GM19395 (cell line): ENCODE measurements at regions not wholly inside any gene's neighbourhood (a gene's known extent, or its start where the extent isn't known, plus 50 kb on each side); places are given as distances from the start of the nearest gene placed in this dataset.
"Not testable (repeated sequence)": the region's sequence is repeated elsewhere in the genome, so short reads cannot be mapped to it uniquely, and the experiment has no call there.

Source experiments
- ATAC-seq: cut with Tn5 transposase; IDR thresholded peaks from one replicate; pipeline ENCODE4 v1.9.1; 2021; ENCODE audit warnings: mild to moderate bottlenecking, moderate library complexity; ENCODE audit not compliant: unreplicated experiment

DNA sequence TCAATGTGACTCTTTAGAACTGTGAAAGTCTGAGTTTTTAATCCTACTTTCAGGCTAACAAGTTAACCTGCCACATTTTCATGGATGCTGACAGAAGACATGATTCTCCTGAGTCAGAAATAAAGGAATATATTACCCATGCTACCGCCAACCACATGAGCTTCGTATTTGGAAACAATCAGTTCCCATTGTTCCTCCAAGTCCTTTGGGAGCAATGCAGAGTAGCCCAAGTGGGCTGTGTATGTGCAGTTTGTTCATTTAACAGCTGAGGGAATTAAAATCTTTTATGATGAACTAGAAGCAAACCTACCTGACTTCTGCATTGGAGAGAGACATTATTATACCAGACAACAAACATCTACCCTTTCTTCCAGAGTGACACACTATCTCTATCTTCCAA lies 169.3 kb upstream of the BET1 start:
- ATAC-seq: no peak

DNA sequence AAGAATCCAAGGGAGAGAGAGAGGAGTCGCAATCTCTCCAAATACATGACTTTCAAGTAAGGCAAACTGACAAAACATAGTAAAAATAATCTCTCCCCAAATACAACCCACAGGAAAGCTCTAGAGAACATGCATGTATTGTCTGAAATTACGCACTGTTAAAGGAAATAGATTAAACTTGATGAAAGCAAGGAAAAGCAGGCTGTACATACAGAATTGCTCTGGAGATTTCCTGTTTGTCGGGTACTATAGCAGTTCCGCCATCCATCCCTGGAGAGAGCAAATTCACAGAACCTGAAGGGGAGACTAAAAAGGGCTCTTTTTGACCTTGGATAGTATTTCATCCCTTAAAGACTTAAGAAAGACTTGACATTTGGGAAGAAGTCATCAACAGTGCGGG lies 170.2 kb upstream of the BET1 start:
- ATAC-seq: no peak

DNA sequence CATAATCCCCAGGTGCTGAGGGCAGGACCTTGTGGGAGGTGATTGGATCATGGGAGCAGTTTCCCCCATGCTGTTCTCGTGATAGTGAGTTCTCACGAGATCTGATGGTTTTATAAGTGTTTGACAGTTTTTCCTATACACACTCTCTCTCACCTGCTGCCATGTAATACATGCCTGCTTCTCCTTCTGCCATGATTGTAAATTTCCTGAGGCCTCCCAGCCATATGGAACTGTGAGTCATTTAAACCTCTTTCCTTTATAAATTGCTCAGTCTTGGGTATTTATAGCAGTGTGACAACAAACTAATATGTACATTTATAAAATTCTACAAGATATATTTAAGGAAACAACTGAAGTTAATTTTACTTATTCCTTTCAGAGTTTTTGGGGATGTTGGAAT lies 170.8 kb upstream of the BET1 start:
- no peak for ATAC-seq

DNA sequence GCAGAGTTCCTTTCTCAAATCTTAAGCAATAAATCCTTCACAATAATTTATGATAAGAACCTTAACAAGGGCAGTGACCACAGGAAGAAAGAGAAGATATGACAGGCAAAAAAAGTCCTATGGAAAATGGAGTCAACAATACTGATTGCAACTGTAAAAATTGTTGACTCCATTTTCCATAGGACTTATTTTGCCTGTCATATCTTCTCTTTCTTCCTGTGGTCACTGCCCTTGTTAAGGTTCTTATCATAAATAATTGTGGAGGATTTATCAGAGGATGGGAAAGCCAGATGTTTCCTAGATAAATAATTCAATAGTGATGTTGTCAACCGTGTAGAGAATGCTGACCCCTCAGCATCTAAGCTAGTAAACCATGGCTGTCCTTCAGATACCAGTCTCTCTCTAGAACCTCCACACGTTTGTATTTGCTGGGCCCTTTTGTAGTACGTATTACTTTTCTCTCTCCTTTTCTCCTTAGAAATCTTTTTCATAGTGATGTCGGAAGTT lies 172.6 kb upstream of the BET1 start:
- ATAC-seq: no peak

DNA sequence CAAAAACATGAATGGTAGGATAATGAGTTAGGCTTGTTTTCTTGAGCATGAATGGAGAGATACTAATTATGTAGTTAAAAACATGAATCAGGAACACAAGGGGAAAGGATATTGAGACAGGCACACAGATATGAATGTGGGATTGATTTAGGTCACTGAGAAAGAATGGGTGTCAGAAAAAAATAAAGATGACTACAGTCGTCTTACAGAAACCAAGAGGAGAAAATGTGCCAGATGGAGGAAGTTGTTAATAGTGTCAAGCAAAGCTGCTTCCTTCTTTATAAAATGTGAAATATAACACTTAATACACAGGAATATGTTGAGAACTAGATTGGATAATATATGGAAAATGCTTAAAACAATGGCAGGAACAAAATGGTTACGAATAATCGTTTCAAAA lies 173.3 kb upstream of the BET1 start:
- no peak for ATAC-seq

DNA sequence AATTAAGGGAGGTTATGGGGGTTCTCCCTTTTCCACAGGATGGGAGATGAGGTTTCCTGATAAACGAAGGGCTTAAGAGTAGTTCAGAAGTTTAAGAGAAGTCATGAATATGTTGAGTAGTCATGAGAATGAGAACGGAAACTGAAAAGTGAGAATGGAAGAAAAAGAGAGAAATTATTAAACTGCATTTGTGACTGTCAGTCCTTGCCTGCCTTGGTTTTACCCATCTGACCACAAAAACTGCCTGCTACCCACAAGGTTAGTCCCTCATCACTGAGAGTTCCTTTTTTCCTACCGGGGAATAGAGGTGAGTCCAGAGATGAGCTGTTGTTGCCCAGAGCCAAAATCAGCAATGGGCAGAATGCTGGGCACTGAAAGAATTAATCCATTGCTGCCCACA lies 174.1 kb upstream of the BET1 start:
- peak; percentile 96 for ATAC-seq

DNA sequence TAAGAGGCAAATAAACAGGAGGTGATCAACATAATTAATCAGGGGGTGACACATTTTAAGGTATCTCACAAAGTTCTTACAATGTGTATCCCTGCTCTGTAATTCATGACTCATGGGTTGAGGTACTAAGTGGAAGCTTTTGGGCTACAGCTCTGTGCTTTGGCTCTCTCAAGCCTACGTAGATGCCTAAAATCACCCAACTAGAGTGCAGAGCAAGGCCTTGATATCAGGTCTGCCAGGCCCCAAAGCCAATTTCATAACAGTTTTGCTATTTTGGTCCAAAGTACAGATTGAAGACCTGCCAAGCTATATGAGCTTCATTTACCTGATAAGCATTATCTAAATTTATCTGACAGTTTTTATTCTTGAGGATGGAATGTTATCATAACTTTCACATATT lies 175.3 kb upstream of the BET1 start:
- no peak for ATAC-seq

DNA sequence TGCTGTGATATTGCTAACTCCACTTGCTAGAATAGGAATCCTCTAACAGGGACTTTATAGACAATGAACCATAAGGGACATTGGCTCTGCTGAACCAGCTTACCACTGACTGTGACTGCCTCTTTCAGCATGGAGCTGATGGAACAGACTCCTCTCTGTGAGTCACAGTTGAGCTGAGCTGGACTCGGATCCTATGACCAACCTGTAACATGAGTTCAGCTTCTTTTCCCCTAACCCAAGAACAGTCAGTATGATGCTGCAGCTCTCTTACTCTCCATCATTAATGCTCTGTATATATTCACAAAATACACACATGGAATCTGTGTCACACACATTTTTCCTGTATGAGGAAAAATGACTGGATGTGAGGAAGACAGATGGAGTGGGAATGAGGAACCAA lies 177.9 kb upstream of the BET1 start:
- no peak for ATAC-seq

DNA sequence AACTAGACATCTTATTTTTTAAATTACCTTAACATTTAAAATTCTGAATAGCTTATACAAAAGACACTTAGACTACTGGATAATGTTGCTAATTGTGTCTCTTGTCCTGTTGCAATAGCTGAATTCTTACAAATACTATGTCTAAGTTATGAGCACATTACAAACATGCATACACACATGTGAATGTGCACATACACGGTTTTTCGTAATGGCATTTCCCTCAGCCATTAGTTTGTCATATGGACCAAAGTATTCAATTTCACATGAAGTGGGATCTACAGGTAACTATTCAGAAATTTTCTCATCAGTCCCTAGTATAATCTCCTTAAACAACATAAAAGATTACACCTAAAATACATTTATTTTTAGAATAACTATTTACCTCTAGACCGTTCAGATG lies 178.6 kb upstream of the BET1 start:
- no peak for ATAC-seq

DNA sequence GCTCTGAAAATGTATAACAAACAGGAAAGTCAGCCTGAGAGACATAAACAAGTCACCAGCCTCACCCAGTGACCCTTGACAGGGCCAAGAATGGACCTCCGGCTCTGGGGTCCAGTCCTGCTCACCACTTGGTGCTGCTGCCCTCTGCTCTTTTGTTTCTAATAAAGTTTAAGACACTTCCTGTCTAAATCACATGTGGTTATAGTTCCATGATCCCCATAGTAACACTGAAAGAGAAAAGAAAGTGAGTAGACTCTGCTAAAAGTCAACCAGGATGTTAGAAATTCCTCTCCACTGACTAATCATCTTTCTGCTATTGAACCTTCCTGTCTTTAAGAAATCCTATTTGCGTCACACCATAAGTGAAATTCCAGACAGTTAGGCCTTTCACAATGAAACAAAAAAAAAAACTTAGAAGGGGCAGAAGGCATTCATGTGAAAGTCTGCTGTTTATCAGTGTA lies 179.2 kb upstream of the BET1 start:
- ATAC-seq: no peak

DNA sequence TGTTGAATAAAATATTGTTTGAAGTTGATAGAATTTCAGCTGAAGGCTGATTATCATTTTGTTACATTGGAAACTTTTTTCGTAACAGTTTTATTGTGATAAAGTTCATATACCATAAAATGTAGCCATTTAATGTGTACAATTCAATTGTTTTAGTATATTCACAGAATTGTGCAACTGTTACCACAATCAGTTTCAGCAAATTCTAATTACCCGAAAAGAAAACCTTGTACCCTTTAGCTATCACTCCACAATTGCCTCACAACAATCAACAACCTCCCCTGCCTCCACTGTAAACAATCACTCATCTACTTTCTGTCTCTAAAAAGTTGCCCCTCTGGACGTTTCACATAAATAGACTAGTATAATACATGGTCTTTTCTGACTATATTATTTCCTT lies 179.7 kb upstream of the BET1 start:
- no peak for ATAC-seq

DNA sequence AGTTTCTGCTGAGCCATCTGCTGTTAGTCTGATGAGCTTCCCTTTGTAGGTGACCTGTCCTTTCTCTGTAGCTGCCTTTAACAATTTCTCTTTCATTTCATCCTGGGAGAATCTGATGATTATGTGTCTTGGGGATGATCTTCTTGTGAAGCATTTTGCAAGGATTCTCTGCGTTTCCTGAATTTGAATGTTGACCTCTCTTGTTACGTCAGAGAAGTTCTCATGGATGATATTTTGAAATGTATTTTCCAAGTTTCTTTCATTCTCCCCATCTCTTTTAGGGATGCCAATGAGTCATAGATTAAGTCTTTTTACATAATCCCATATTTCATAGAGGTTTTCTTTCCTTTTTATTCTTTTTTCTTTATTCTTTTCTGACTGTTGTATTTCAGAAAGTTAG lies 184.2 kb upstream of the BET1 start:
- ATAC-seq: no peak

DNA sequence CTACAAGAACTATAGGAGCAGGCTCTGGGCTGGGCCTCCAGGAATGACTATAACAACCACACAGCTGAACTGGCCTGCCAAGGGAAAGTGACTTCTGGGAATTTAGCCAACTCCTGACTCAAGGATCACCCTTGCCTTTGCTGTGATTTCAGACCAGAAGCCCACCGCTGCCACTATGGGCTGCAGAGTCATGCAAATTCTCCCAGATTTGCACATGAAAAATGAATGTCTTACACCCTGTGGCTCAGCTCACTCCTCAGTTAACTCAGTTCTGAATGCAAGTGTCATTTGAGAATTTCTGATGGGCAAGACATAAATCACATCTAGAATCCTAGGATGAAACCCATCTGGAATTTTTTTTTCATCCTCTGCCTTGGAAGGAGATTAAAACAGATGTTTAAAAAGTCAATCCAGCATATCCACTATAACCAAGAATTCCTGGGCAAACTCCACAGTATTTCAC lies 186.5 kb upstream of the BET1 start:
- no peak for ATAC-seq

DNA sequence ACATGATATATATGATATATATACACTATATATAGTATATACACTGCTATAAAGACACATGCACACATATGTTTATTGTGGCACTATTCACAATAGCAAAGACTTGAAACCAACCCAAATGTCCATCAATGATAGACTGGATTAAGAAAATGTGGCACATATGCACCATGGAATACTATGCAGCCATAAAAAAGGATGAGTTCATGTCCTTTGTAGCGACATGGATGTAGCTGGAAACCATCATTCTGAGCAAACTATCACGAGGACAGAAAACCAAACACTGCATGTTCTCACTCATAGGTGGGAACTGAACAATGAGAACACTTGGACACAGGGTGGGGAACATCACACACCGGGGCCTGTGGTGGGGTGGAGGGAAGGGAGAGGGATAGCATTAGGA lies 190.3 kb upstream of the BET1 start:
- not testable (repeated sequence) for ATAC-seq

DNA sequence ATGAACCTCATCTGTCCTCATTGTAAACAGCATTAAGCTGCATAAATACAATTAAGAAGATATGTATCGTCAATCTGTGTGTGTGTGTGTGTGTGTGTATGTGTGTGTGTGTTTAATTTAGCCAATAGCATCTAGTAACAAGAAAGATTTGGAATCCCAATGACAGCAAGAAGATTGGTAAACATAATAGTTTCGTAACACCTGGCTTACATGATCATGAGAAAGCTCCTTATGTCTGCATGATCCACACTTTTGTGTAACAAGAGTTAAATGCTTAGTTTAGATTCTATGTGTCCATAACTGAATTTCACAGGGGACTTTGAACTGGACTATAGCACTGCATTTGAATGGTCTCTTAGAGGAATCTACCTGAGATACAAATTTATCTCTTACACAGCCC lies 191.0 kb upstream of the BET1 start:
- no peak for ATAC-seq

DNA sequence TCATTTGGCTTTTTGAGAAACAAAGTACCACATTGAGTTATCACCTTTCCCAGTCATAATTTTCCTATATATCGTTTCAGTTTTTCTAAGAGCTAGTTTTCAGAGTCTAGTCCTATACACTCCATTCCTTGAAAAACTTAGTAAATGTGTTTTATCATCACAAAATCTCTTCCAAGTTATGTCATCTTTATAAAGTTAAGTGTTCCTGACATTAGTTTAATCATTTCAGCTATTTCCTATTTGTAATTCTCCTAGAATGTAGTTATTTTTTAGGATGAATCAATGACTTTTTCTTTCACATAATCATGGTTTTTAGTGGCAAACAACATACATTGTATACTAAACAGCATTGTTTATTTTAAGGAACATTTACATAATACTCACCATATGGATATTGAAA lies 191.7 kb upstream of the BET1 start:
- no peak for ATAC-seq

DNA sequence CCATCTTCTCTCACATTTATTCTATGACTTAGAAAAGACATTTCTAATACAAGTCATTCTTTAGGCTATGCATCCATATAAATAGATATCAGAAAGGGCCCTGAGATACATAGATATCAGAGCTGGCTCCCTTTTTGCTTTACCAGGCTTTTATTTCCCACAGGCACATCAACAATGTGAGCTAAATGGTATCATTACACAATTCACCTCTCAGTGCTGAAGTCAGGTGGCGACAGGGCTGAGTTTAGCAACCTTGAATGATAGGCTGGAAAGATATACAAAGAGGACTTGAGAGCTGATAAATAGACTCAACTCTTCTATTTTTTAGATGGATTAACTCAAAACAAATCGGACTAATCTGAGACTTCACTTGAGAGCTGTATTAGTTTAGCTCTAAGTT lies 189.2 kb upstream of the COL1A2 start:
- ATAC-seq: no peak

DNA sequence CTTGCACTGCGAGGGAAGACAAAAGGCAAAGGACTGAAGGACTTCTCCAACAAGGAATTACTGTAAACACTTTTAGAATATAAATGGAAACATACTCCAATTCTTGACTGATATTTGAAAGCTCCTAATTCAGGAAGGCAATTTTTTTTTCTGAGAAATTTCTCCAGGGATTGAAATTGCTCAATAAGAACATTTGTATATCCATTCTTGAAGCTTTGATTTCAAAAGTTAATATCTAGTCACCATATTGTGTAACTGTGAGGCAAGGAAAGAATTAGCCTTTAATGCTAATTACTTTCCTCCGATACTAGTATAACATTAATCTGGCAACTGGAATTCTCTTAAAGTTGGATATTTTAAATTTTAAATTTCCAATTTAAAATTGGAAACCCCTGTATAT lies 188.4 kb upstream of the COL1A2 start:
- no peak for ATAC-seq

DNA sequence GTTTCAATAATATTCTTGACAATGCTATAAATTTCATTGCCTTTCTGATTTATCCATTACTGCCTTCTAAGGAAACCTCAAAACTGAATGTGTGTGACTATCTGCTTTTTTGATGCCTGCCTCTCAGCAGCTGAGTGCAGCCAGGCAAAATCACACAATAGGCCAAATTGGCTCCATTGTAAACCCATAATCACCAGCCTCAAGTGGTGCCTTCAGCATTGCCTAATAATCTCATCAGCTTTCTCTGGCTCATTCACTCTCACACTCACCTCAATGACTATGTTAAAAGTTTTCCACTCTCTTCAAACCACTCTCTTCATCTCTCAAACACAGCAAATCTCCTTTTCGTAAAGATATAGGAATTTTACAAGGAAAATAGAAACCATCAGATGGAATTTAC lies 182.5 kb upstream of the COL1A2 start:
- ATAC-seq: no peak

DNA sequence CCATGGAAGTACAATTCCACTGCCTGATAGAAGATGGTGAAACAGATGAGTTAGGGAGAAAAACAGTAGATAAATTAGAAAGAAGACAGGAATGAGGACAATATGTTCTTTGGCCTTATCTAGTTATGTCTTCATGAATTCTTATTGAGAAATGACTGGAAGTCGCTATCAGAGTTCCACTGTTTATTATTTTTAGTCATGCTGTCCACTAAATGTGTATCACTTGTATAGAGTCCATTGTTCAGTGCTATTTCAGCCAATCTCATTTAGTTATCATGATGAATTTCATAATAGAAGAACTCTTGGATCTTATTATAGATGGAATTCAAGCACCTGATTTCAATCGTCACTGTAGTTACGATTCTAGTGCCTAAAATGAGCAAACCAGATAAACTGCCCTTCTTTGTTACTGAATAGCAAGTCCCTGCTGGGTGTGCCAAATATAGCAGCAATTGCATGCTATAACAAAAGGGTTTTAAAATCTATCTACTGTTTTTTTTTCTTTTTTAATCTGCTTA lies 177.7 kb upstream of the COL1A2 start:
- no peak for ATAC-seq

DNA sequence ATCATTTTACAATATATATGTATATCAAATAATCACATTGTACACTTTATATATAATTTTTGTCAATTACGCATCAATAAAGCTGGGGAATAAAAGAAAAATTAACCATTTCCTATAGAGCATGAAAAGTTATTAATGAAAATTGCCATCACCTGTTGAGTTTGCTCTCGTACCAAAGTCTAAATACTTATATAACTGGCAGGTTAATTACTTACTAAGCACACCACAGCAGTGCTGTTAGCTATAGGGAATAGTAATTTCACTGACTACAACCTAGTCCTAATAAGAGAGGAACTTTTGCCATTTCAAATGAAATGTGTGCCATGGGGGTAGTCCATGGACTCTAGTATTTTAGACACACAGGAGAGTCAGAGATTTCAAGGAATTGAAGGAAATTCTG lies 176.9 kb upstream of the COL1A2 start:
- no peak for ATAC-seq

DNA sequence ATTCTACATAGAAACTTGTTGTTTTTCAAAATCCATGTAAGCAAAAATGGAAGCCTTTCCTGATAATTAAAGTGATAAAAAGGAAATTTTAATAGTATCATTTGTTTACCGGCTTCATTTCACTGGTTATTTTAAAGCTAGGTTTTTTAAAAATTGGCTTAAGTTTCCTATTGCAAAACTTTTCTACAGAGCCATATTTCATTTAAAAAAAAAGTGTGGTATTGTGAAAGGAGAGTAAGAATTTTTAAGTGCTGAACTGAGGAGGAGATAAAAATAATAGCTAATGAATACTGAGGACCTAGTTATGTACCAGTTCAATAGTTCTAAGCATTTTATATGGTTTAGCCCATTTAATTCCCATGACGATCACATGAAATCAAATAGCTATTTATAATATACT lies 172.2 kb upstream of the COL1A2 start:
- no peak for ATAC-seq

DNA sequence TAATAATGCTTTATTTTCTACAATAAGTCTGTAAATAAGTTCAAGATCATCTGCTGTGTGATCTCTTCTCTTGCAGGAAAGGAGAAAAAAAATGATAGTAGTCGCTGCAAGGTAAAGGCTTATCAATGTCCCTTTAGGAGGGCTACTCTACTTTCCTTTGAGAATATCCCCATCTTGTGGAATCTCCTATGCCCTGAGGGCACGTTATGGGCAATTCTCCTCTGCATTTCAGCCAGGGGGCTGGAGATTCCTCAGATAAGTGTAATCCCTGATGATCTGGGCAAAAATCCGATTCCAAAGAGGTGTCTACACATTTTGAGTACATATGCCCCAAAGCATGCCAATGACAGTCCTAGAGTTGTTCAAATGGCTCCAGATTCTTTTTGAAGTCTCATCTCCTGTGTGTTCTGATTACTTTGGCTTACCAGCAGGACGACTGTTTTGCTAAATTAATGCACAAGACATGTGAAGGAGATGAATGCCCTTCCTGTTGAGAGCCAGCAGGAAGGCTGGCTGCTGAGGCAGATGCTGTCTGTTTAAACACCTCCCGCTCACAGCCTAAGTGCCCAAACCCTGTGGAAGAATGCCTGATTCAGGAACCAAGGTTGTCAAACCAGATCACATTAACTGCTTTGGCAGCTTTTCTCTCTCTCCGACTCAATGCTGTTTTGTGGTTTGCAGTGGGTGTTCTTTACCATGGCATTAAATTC lies 171.2 kb upstream of the COL1A2 start:
- peak; percentile 60 for ATAC-seq
